A673 (cell line): ENCODE measurements at regions not wholly inside any gene's neighbourhood (a gene's known extent, or its start where the extent isn't known, plus 50 kb on each side); places are given as distances from the start of the nearest gene placed in this dataset.

Source experiments
- EZH2 ChIP-seq: fragments of 200-600 bp; sonication (generic); IDR thresholded peaks from 2 replicates; pipeline ENCODE4 v1.6.1; 2017; ENCODE audit warnings: borderline replicate concordance, low read depth, mild to moderate bottlenecking, mixed read lengths, antibody characterized with exemption, low read length; ENCODE audit not compliant: poor library complexity, severe bottlenecking
- TF ChIP-seq, protein P1 (sequence below): fragments of 300-800, 200-600 bp; sonication (generic); conservative IDR thresholded peaks from 2 replicates; pipeline ENCODE4 v1.5.1; 2017; ENCODE audit warnings: low read depth, mild to moderate bottlenecking, antibody characterized with exemption, low read length, moderate library complexity, mixed read lengths

DNA sequence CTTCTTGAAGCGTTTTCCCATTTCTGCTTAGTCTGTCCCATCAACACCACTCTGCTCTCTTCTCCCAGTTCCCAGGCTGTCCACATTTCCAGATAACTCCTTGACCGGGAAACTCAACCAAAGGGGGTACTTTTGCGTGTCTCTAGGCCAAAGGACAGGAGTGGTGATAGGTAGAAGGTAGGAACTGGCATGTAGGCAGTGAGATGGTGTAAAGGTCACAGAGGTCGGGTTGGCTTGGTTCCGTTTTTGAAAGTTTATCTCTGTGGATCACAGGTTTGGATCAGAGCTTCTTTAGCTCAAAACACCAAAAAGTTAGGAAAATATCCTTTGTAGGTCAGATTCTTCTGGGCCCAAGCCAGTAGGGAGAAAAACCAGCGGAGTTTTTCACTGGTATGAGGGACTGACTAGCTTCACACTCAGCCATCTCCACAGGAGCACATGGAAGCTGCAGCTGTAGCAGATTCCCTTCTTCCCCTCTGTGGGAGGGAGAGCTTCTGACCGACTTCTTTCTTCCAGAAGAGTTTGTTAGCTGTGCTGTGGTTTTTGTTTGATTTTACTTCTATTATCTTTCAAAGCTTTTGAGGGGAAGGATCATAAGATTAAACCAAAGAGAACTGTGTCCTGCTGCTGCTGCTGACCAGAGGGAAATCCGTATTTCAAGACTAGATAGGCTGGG, 98.4 kb upstream of the DMRT1 start:
- TF ChIP-seq, protein P1, sequence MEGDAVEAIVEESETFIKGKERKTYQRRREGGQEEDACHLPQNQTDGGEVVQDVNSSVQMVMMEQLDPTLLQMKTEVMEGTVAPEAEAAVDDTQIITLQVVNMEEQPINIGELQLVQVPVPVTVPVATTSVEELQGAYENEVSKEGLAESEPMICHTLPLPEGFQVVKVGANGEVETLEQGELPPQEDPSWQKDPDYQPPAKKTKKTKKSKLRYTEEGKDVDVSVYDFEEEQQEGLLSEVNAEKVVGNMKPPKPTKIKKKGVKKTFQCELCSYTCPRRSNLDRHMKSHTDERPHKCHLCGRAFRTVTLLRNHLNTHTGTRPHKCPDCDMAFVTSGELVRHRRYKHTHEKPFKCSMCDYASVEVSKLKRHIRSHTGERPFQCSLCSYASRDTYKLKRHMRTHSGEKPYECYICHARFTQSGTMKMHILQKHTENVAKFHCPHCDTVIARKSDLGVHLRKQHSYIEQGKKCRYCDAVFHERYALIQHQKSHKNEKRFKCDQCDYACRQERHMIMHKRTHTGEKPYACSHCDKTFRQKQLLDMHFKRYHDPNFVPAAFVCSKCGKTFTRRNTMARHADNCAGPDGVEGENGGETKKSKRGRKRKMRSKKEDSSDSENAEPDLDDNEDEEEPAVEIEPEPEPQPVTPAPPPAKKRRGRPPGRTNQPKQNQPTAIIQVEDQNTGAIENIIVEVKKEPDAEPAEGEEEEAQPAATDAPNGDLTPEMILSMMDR = no peak
- no peak for TF ChIP-seq EZH2
